Eye (tissue), 1 donor: ENCODE measurements at regions not wholly inside any gene's neighbourhood (a gene's known extent, or its start where the extent isn't known, plus 50 kb on each side); places are given as distances from the start of the nearest gene placed in this dataset.
"Not testable (repeated sequence)": the region's sequence is repeated elsewhere in the genome, so short reads cannot be mapped to it uniquely, and the experiment has no call there.

Source experiments
- DNase-seq: peaks from one replicate; pipeline ENCODE4 v3.0.0-alpha.2; 2015

- DNase-seq = no peak
These were observed 70.6 kb downstream of the RSL24D1 start for GRCh38 chr15:55126111-55126510.

- no peak for DNase-seq
These were observed 72.1 kb downstream of the RSL24D1 start for GRCh38 chr15:55124616-55125015.

- no peak for DNase-seq
These were observed 78.3 kb downstream of the RSL24D1 start for GRCh38 chr15:55118344-55118870.

- DNase-seq = no peak
These were observed 80.1 kb downstream of the RSL24D1 start for GRCh38 chr15:55116636-55117035.

- DNase-seq = no peak
These were observed 83.0 kb downstream of the RSL24D1 start for GRCh38 chr15:55113736-55114135.

GRCh38 chr15:55112706-55113105, 84.0 kb downstream of the RSL24D1 start:
- no peak for DNase-seq

GRCh38 chr15:55110446-55110845, 86.3 kb downstream of the RSL24D1 start:
- DNase-seq = peak; percentile 47

- peak; percentile 87 for DNase-seq
These were observed 87.8 kb downstream of the RSL24D1 start for GRCh38 chr15:55108858-55109518.

- no peak for DNase-seq
These were observed 88.3 kb downstream of the RSL24D1 start for GRCh38 chr15:55108448-55108847.

- no peak for DNase-seq
These were observed 90.6 kb downstream of the RSL24D1 start for GRCh38 chr15:55106155-55106554.

- DNase-seq = no peak
These were observed 102.6 kb downstream of the RSL24D1 start for GRCh38 chr15:55094136-55094535.

GRCh38 chr15:55088207-55088606, 108.5 kb downstream of the RSL24D1 start:
- no peak for DNase-seq

- DNase-seq = no peak
These were observed 112.1 kb downstream of the RSL24D1 start for GRCh38 chr15:55084673-55085072.

- no peak for DNase-seq
These were observed 112.5 kb downstream of the RSL24D1 start for GRCh38 chr15:55084216-55084615.

GRCh38 chr15:55077052-55077451, 119.7 kb downstream of the RSL24D1 start:
- DNase-seq = not testable (repeated sequence)

GRCh38 chr15:55074431-55074830, 122.3 kb downstream of the RSL24D1 start:
- DNase-seq = no peak

- not testable (repeated sequence) for DNase-seq
These were observed 132.8 kb downstream of the RSL24D1 start for GRCh38 chr15:55063970-55064369.

GRCh38 chr15:55060836-55061235, 135.9 kb downstream of the RSL24D1 start:
- DNase-seq = peak; percentile 33

GRCh38 chr15:55056500-55056899, 140.2 kb downstream of the RSL24D1 start:
- DNase-seq = no peak

GRCh38 chr15:55044162-55044561, 152.6 kb downstream of the RSL24D1 start:
- no peak for DNase-seq

- no peak for DNase-seq
These were observed 159.7 kb downstream of the RSL24D1 start for GRCh38 chr15:55037071-55037470.

GRCh38 chr15:55035749-55036148, 161.0 kb downstream of the RSL24D1 start:
- no peak for DNase-seq

- no peak for DNase-seq
These were observed 163.2 kb downstream of the RSL24D1 start for GRCh38 chr15:55033574-55033973.

GRCh38 chr15:55031727-55032126, 165.0 kb downstream of the RSL24D1 start:
- no peak for DNase-seq

GRCh38 chr15:55026381-55026780, 170.4 kb downstream of the RSL24D1 start:
- no peak for DNase-seq
